ENCODE measurements at regions not wholly inside any gene's neighbourhood (a gene's known extent, or its start where the extent isn't known, plus 50 kb on each side); places are given as distances from the start of the nearest gene placed in this dataset.

- DNase-seq (ENCODE audit: low read depth, low spot score), result no peak
Measured at GRCh38 chr10:4532976-4533375, 293.0 kb upstream of the AKR1E2 start.

DNA sequence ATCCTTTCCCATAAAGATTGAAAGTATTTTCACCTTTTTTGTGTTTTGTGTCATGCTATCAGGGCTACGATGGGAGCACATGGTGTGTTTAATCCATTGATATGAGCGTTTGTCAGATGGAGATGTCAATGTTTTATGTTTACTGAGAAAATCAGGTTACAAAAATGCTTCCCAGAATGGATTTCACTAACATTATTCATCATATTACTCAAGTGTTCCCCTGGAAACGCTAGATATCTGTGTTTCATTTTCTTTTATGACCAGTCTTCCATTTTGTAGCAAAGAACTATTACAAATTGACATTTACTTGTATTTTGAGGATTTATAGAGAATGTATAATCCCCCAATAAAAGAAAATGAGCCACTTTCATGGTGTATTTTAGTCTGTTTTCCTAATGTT is 293.5 kb upstream of the AKR1E2 start:
- DNase-seq (ENCODE audit: low read depth, low spot score), result no peak

DNA sequence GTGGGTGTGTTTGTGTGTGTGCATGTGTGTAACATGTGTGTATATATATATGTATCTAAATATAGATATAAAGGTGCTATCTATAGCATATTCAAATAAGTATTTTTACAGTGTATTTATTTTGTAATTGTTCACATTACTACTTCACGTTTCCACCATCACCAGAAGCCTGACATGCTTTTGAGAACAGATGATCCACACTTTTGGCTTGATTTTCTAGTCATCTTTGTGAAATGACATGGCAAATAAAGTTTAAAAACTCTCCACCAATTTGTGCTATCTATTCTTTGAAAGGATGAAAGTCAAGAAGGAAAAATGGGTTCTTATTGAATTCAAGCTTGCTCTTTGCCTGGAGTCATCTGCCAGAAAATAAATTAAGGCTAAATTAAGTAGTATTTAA is 294.0 kb upstream of the AKR1E2 start:
- DNase-seq (ENCODE audit: low read depth, low spot score), result no peak

DNA sequence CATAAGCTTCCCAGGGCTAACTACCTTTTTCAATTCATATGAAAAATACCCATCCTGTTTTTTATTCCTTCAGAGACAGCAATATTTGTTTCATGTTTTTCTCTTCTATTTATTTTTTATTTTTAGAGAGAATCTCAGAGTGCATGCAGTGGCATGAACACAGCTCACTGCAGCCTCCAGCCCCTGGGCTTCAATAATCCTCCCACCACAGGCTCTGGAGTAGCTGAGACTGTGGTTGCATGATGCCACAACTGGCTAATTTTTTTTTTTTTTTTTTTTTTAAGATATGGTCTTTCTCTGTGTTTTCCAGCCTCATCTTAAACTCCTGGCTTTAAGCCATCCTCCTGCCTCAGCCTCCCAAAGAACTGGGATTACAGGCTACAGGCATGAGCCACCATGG is 296.7 kb upstream of the AKR1E2 start:
- DNase-seq (ENCODE audit: low read depth, low spot score), result no peak

DNA sequence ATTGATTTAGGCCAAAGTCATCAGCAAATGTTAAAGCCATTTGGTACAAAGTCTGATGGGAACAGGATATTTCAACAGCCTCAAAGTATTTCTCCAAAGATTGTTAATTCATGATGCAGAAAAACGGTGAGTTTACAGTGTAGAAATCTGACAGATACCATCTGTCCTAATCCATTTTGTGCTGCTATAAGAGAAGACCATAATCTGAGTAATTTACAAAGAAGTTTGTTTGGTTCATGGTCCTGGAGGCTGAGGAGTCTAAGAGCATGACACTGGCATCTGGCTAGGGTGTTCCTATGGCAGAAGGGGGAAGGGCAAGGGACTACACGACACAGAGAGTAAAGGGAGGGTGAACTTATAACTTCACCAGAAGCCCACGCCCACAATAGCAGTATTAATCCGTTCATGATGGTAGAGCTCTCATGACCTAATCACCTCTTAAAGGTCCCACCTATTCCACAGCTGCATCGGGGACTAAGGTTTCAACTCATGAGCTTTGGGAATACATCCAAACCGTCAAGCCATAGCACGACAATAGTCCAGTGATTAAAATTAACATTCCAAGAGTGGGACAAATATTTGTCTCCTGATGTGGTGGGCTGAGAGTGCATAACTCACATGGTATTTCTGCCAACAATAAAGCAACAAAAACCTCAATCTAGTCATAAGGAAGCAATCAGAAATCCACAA is 298.6 kb upstream of the AKR1E2 start:
- no peak for DNase-seq (ENCODE audit: low read depth, low spot score)

GRCh38 chr10:4526311-4526731 is 299.7 kb upstream of the AKR1E2 start:
- no peak for DNase-seq (ENCODE audit: low read depth, low spot score)

DNA sequence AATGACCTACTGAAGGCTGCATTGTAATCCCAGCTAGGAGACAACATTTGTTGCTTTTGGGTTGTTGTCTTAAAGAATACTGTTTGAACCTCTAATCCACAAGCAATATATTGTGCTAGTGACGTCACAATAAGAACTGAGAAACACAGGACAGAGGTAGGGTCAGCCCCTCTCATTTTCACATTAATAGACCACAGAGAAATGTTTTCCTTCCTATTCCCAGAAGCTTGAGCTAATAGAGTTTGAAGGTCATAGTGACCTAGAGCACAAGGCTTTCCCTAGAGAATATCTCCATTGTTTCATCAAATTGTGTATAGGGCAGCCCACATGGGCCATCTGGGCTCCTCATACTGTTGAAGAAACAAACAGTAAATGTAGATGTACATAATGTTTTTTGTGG is 300.9 kb upstream of the AKR1E2 start:
- DNase-seq (ENCODE audit: low read depth, low spot score), result no peak

- DNase-seq (ENCODE audit: low read depth, low spot score), result no peak
Measured at GRCh38 chr10:4522296-4523000, 303.6 kb upstream of the AKR1E2 start.

DNA sequence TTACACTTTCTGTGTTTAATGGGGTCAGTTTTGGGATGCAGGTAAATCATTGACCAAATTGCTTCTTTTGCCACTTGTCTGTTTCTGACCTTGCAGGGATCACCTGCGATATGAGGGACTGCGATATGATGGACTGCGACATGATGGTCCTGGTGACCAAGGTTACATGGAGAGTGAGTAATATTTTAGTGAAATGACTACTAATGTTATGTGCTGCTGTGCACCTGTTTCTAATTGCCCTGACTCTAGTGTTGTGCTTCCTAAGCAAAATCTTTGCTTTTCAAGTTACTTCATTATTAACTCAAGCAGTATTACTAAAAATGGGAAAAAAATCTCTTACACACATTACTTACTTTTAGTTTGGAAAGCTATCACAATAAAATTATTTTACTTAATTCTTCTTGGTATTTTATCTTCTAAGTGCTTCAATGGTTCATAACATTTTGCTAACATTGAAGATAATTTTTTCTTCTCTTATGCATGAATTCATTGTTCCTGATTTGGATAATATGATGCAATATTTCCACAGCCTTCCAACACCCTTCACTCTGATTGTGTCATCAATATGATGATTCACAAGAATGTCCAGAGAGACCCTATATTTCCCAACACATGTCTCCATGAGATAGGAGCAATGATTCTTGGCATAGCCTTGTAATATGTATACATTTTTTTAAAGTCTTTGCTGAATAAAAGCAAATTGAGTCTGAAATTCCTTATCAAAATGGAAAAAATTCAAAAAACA is 306.2 kb upstream of the AKR1E2 start:
- DNase-seq (ENCODE audit: low read depth, low spot score), result no peak

GRCh38 chr10:4517746-4518145 is 308.3 kb upstream of the AKR1E2 start:
- DNase-seq (ENCODE audit: low read depth, low spot score), result no peak

DNA sequence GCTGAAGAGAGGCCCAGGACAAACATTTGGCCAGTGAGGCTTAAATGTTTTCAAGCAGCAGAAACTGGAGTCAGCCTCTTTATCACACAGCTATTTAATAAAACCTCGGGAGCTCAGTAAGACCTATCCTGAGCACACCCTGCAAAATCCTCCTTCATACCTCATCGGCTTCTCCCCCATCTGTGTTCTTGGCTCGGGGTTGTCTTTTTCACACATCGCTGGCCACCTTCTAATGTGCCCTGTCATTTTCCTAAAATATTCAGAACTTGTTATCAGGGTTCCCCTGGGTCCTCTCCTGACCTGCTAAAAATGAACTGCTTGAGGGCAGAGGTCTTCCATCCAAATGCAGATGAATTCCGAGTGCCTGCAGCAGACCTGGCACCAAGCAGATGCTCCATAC is 310.3 kb upstream of the AKR1E2 start:
- no peak for DNase-seq (ENCODE audit: low read depth, low spot score)

DNA sequence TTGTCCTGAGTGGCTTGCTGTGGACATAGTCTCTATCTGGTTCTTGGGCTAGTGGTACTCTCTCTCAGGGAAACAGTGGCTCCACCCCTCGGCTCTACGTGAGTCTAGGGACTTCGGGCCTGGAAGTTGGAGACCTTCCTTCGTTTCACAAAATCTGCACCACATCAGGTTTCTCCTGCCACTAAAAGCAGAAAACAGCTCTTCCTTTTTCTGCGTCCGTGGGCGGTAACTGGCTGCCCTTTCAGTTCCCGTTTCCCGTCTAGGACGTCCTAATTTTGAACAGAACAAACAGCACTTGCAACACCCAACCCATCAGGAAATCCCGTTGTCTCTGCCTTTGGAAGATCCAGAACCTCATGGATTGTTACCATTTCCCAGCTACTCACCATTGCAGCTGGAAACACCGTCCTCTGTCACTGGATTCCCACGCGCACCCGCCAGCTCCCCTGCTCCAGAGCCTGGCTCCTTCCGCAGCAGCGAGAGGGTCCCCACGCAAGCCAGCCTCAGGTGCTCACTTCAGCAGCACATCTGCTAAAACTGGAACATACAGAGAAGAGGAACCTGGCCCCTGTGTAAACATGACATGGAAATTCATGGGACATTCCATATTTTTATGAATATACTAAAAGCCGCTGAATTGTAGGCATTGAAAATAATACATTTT is 311.4 kb upstream of the AKR1E2 start:
- DNase-seq (ENCODE audit: low read depth, low spot score), result no peak

DNA sequence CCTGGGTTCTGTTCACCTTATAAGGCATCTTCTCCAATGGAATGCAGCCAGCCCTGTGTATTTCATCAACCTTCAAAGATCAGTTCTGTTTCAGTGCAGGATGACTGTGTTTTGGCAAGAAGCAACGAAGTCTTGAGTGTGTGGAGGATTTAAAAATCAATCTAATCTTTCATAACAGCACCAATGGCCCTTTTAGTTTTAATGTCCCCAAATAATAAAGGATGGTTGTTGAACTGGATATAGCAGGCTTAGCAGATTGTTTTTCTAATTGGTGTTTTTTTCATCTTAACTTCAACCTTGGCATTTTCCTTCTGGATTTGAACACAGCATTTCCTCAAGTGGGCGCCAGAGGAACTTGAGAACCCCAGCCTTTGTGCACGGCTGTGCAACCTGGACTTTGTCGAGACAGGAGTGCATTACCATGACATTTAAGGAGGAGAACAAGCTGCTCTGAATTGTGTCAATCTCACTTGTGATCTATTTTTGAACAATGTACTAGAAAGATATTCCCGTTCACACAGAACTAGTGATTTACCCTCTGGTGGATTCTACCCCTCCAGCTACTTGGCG is 313.3 kb upstream of the AKR1E2 start:
- peak; percentile 30 for DNase-seq (ENCODE audit: low read depth, low spot score)

- no peak for DNase-seq (ENCODE audit: low read depth, low spot score)
Measured at GRCh38 chr10:4512196-4512595, 313.8 kb upstream of the AKR1E2 start.

DNA sequence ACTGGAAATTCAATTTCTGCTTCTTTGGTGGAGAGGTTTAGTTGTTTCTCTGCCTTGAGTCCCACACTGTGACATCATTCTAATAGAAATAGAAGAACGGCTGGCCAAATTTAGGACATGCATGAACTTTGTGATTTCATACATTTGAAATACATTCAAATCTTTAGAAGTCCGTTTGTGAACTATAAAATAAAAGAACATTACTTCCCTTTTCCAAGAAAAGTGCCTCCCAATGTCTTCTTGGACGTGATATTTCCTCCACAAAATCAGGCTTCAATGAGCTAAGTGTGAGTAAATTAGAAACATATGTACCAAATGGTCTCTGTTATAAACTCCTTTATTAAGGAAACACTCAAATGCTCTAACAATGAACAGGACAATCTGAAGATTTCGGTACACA is 314.5 kb upstream of the AKR1E2 start:
- DNase-seq (ENCODE audit: low read depth, low spot score), result no peak

DNA sequence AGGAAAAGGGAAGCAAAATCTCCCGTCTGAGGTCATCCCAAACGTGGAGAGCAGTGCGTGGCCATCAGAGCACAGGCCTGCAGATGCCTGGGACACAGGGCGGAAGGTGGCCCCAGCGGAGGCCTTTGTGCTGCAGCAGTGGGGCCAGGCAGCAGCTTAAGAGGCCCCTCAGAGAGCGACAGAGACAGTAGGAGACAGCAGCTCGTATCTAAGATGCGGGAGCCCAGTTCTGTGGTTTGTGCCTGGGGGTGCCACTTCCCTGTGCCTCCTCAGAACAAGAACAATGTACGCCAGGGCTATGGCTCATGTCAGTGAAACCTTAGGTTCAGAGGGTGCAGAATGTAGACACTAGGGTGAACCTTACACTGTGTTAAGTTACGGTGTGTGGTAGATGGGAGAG is 316.6 kb upstream of the AKR1E2 start:
- no peak for DNase-seq (ENCODE audit: low read depth, low spot score)

GRCh38 chr10:4506095-4506494 is 319.9 kb upstream of the AKR1E2 start:
- DNase-seq (ENCODE audit: low read depth, low spot score), result peak; percentile 5

- DNase-seq (ENCODE audit: low read depth, low spot score), result no peak
Measured at GRCh38 chr10:4504550-4504949, 321.5 kb upstream of the AKR1E2 start.

DNA sequence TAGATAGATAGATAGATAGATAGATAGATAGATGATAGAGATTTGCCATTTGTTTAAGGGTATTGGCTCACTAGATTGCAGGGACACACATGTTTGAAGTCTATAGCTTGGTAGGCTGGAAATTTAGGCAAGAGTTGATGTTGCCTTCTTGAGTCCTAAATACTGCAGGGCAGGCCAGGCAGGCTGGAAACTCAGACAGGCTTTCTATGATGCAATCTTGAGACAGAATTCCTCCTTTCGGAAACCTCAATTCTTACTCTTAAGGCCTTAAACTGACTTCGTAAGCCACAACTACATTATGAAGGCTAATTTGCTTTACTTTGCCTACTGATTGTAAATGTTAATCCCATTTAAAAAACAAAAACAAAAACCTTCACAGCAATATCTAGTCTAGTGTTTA is 322.9 kb upstream of the AKR1E2 start:
- no peak for DNase-seq (ENCODE audit: low read depth, low spot score)

DNA sequence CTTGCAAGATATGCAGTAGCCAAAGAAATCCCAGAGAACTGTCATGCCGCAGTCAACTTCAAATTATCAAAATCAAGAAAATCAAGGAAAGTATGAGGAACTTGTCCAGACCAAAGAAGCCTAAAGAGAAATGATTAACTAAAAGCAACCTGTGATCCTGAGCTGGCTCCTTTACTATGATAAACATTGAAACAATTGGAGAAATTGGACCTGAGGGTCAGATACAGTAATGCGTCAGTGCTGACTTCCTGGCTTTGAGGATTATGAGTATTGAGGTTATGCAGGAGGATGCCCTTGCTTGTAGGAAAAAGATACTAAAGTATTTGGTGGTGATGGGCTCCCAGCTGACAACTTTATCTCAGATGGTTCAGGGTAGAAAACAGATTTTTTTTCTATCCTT is 324.7 kb upstream of the AKR1E2 start:
- peak; percentile 54 for DNase-seq (ENCODE audit: low read depth, low spot score)

- DNase-seq (ENCODE audit: low read depth, low spot score), result peak; percentile 20
Measured at GRCh38 chr10:4498711-4499251, 327.2 kb upstream of the AKR1E2 start.

All from pulmonary artery endothelial cell (primary cell).